T-helper 2 cell treated with Interferon-gamma antibody and Interleukin-4, amounts not matched to agents 5 μg/mL and 100 μg/mL, for 36 hours (primary cell): ENCODE measurements at regions not wholly inside any gene's neighbourhood (a gene's known extent, or its start where the extent isn't known, plus 50 kb on each side); places are given as distances from the start of the nearest gene placed in this dataset.

Experiments used
- DNase-seq: peaks from one replicate; pipeline ENCODE4 v3.0.0; 2021; ENCODE audit warnings: low spot score
- H3K27ac Mint-ChIP-seq: one replicate; pipeline ENCODE4 v1.8.0; 2021; ENCODE audit warnings: mild to moderate bottlenecking, mixed read lengths
- H3K27me3 Mint-ChIP-seq: one replicate; pipeline ENCODE4 v1.8.0; 2021; ENCODE audit warnings: low read depth, mixed read lengths
- H3K36me3 Mint-ChIP-seq: one replicate; pipeline ENCODE4 v1.8.0; 2021; ENCODE audit warnings: low read depth, mixed read lengths
- H3K4me1 Mint-ChIP-seq: one replicate; pipeline ENCODE4 v1.8.0; 2021; ENCODE audit warnings: low read depth, mixed read lengths
- H3K4me3 Mint-ChIP-seq: one replicate; pipeline ENCODE4 v1.8.0; 2022; ENCODE audit warnings: mild to moderate bottlenecking, moderate library complexity, mixed read lengths
- H3K9me3 Mint-ChIP-seq: one replicate; pipeline ENCODE4 v1.8.0; 2021; ENCODE audit warnings: mixed read lengths

DNA sequence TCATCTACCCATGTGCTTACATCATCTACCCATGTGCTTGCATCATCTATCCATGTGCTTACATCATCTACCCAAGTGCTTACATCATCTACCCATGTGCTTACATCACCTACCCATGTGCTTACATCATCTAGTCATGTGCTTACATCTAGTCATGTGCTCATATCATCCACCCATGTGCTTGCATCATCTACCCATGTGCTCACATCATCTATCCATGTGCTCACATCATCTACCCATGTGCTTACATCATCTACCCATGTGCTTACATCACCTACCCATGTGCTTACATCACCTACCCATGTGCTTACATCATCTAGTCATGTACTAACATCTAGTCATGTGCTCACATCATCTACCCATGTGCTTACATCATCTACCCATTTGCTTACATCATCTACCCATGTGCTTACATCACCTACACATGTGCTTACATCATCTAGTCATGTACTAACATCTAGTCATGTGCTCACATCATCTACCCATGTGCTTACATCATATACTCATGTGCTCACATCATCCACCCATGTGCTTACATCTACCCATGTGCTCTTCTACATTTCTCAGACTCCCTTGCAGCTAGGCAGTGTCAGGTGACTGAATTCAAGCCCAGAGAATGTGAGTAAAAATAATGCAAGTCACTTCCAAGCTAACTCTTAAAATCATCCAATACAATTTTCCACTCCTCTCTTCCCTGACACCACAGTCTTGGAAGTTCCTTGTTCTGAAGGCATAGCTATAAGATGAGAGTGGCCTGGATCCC, 196.8 kb downstream of the CBLN1 start:
- no peaks in the 10 kb centered on the region for H3K27me3 Mint-ChIP-seq
- H3K36me3 Mint-ChIP-seq, result no peaks in the 10 kb centered on the region
- H3K4me1 Mint-ChIP-seq, result no peaks in the 10 kb centered on the region
- H3K4me3 Mint-ChIP-seq, result no peak overlapping the region
- peaks cover 19% of the 10 kb centered on the region for H3K9me3 Mint-ChIP-seq
- H3K27ac Mint-ChIP-seq, result no peak overlapping the region
- DNase-seq, result no peak

- no peak for DNase-seq
- no peak overlapping the region for H3K27ac Mint-ChIP-seq
- H3K4me3 Mint-ChIP-seq, result no peak overlapping the region
- H3K36me3 Mint-ChIP-seq, result no peaks in the 10 kb centered on the region
- no peaks in the 10 kb centered on the region for H3K4me1 Mint-ChIP-seq
- peaks cover 20% of the 10 kb centered on the region for H3K9me3 Mint-ChIP-seq
- no peaks in the 10 kb centered on the region for H3K27me3 Mint-ChIP-seq
Observed at GRCh38 chr16:49081554-49081953, 200.1 kb downstream of the CBLN1 start.

- no peak overlapping the region for H3K27ac Mint-ChIP-seq
- H3K4me1 Mint-ChIP-seq, result no peaks in the 10 kb centered on the region
Observed at GRCh38 chr16:49081086-49081485, 200.6 kb downstream of the CBLN1 start.

GRCh38 chr16:49078571-49078970, 203.1 kb downstream of the CBLN1 start:
- Mint-ChIP-seq H3K27me3 (no peaks in the 10 kb centered on the region), H3K36me3 (no peaks in the 10 kb centered on the region), H3K9me3 (peaks cover 4% of the 10 kb centered on the region), H3K27ac (no peak overlapping the region), H3K4me1 (no peaks in the 10 kb centered on the region), H3K4me3 (no peak overlapping the region)
- no peak for DNase-seq

More at GRCh38 chr16:49081086-49081485, 200.6 kb downstream of the CBLN1 start:
- no peak for DNase-seq
- Mint-ChIP-seq H3K4me3 (no peak overlapping the region), H3K9me3 (peaks cover 20% of the 10 kb centered on the region), H3K27me3 (no peaks in the 10 kb centered on the region), H3K36me3 (no peaks in the 10 kb centered on the region)

DNA sequence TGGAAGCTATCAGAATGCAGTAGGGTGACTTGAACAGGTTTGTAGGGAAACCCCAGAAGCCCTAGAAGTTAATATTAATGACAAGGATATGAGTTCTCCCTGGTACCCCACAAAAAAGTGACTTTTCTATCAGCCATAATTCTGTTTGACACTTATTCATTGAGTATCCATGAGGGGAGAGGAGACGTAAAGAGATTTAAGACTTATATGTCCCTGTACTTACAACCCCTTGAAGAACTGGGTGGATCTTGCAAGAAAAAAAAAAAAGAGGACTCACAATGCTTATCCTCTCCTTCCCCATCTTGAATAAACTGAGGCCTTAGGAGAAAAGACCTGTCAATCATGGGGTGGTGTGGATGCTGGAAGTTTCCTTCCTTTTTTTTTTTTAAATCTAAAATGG, 203.5 kb downstream of the CBLN1 start:
- no peaks in the 10 kb centered on the region for H3K27me3 Mint-ChIP-seq

GRCh38 chr16:49075709-49076108, 205.9 kb downstream of the CBLN1 start:
- no peak overlapping the region for H3K27ac Mint-ChIP-seq
- H3K27me3 Mint-ChIP-seq, result no peaks in the 10 kb centered on the region
- no peak for DNase-seq
- H3K9me3 Mint-ChIP-seq, result peaks cover 4% of the 10 kb centered on the region
- H3K4me1 Mint-ChIP-seq, result no peaks in the 10 kb centered on the region
- no peak overlapping the region for H3K4me3 Mint-ChIP-seq
- H3K36me3 Mint-ChIP-seq, result no peaks in the 10 kb centered on the region

More for the DNA sequence above, 203.5 kb downstream of the CBLN1 start:
- Mint-ChIP-seq H3K9me3 (peaks cover 4% of the 10 kb centered on the region), H3K4me3 (no peak overlapping the region), H3K36me3 (no peaks in the 10 kb centered on the region), H3K4me1 (no peaks in the 10 kb centered on the region), H3K27ac (no peak overlapping the region)
- DNase-seq, result no peak

DNA sequence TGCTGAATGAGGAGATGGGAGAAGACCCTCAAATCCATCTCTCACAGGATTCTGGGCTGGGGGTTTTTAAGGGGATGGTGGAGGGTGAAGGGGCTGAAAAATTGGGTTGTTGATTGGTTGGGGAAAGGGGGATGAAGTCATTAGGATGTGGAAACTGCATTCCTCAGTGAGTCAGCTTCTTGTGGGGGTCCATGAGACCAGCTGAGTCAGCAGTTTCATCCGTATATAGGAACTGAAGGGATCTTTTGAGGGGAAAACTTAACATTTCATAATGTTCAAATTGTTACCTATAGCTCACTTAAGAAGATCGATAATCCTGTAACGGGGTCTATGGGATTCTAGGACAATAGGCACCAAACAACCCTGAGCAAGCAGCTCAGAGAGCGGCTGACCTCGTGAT, 213.4 kb downstream of the CBLN1 start:
- DNase-seq, result no peak
- Mint-ChIP-seq H3K4me1 (no peaks in the 10 kb centered on the region), H3K27ac (no peak overlapping the region), H3K9me3 (no peaks in the 10 kb centered on the region), H3K27me3 (no peaks in the 10 kb centered on the region), H3K4me3 (no peak overlapping the region), H3K36me3 (no peaks in the 10 kb centered on the region)

DNA sequence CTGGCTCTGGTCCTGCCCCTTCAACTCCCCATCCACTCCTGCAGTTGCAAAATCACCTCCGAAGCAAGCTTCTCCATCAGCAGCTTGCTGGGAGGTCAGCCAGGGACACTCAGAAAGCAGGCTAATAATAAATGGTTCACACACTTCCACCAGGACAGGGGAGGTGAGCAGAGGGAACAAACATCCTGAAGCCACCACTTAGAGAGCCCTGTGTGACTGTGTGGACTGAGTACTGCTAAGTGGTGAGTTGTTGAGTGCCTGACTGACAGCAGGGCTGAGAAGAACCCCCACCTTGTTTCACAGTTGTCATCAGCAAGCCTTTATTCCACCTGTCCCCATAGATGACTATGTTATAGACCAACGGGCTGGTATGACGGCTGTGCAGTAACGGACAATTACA, 213.9 kb downstream of the CBLN1 start:
- no peaks in the 10 kb centered on the region for H3K27me3 Mint-ChIP-seq
- no peaks in the 10 kb centered on the region for H3K36me3 Mint-ChIP-seq
- no peaks in the 10 kb centered on the region for H3K4me1 Mint-ChIP-seq
- no peak overlapping the region for H3K4me3 Mint-ChIP-seq
- DNase-seq, result no peak
- H3K9me3 Mint-ChIP-seq, result no peaks in the 10 kb centered on the region
- H3K27ac Mint-ChIP-seq, result no peak overlapping the region

GRCh38 chr16:49061137-49061714, 220.4 kb downstream of the CBLN1 start:
- H3K27me3 Mint-ChIP-seq, result no peaks in the 10 kb centered on the region
- no peak overlapping the region for H3K27ac Mint-ChIP-seq
- no peak overlapping the region for H3K4me3 Mint-ChIP-seq
- no peaks in the 10 kb centered on the region for H3K9me3 Mint-ChIP-seq
- no peaks in the 10 kb centered on the region for H3K36me3 Mint-ChIP-seq
- DNase-seq, result no peak
- H3K4me1 Mint-ChIP-seq, result no peaks in the 10 kb centered on the region

- Mint-ChIP-seq H3K27me3 (no peaks in the 10 kb centered on the region), H3K36me3 (no peaks in the 10 kb centered on the region), H3K27ac (no peak overlapping the region), H3K9me3 (no peaks in the 10 kb centered on the region), H3K4me1 (no peaks in the 10 kb centered on the region), H3K4me3 (no peak overlapping the region)
- no peak for DNase-seq
Observed at GRCh38 chr16:49060728-49061127, 220.9 kb downstream of the CBLN1 start.

DNA sequence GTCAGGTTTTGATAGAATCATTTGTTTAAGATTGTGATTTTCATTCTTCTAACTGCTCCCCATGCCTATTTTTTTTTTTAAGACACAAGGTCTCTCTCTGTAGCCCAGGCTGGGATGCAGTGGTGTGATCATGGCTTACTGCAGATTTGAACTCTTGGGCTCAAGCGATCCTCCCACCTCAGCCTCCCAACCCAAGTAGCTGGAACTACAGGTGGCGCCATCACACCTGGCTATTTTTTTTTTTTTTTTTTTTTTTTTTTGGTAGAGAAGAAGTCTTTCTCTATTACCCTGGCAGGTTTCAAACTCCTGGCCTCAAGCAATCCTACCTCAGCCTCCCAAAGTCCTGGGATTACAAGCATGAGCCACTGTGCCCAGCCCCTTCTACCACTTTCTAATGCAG, 223.3 kb downstream of the CBLN1 start:
- no peaks in the 10 kb centered on the region for H3K4me1 Mint-ChIP-seq
- no peaks in the 10 kb centered on the region for H3K9me3 Mint-ChIP-seq
- H3K27me3 Mint-ChIP-seq, result no peaks in the 10 kb centered on the region
- no peaks in the 10 kb centered on the region for H3K36me3 Mint-ChIP-seq
- no peak for DNase-seq
- no peak overlapping the region for H3K27ac Mint-ChIP-seq
- no peak overlapping the region for H3K4me3 Mint-ChIP-seq

DNA sequence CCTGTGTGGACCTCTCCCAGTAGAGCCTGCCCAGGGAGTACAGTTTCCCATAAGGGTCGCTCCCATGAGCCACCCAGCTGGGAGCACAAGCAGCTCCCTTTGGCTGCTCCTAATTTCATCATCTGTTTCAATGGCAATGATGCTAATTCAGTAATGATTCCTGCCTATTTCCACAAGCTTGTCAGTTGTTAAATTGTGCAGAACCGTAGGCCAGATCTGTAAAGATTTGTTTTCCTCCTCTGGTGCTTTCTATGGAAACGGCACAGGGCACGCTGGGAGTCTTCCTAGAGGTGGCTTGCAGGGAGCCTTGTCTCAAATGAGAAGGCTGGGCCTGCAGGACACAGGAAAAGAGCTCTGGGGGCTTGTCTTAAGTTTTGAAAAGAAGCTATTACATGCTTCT, 223.7 kb downstream of the CBLN1 start:
- Mint-ChIP-seq H3K4me1 (no peaks in the 10 kb centered on the region), H3K36me3 (no peaks in the 10 kb centered on the region), H3K9me3 (no peaks in the 10 kb centered on the region), H3K27ac (no peak overlapping the region), H3K4me3 (no peak overlapping the region), H3K27me3 (no peaks in the 10 kb centered on the region)
- no peak for DNase-seq

- H3K27ac Mint-ChIP-seq, result no peak overlapping the region
- no peaks in the 10 kb centered on the region for H3K9me3 Mint-ChIP-seq
- DNase-seq, result no peak
- no peaks in the 10 kb centered on the region for H3K27me3 Mint-ChIP-seq
- no peaks in the 10 kb centered on the region for H3K36me3 Mint-ChIP-seq
- H3K4me3 Mint-ChIP-seq, result no peak overlapping the region
- H3K4me1 Mint-ChIP-seq, result no peaks in the 10 kb centered on the region
Observed at GRCh38 chr16:49057391-49057790, 224.2 kb downstream of the CBLN1 start.

DNA sequence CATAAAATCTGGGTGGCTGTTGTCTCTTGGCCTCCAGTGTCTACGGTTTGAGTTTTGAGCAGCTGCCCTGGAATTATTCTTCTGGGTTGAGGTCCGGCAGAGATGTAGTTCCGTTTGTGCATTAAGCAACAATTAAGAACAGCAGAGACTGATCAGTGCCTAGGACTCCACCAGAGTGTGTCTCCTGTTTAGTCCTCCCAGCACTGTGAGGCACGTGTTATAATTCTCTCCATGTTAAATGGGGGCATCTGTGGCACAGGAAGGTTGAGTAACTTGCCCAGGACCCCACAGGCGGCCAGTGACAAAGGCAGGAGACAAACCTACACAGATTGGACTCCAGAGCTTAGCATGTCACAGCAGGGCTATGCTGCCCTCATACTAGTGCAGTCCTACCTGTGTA, 225.1 kb downstream of the CBLN1 start:
- Mint-ChIP-seq H3K4me3 (no peak overlapping the region), H3K4me1 (no peaks in the 10 kb centered on the region), H3K9me3 (no peaks in the 10 kb centered on the region)

More for the DNA sequence above, 225.1 kb downstream of the CBLN1 start:
- H3K36me3 Mint-ChIP-seq, result no peaks in the 10 kb centered on the region
- DNase-seq, result no peak
- H3K27me3 Mint-ChIP-seq, result no peaks in the 10 kb centered on the region
- H3K27ac Mint-ChIP-seq, result no peak overlapping the region
